GM18499 (cell line): ENCODE measurements at regions not wholly inside any gene's neighbourhood (a gene's known extent, or its start where the extent isn't known, plus 50 kb on each side); places are given as distances from the start of the nearest gene placed in this dataset.

ENCODE experiments used
- ATAC-seq: cut with Tn5 transposase; IDR thresholded peaks from one replicate; pipeline ENCODE4 v1.9.1; 2021; ENCODE audit warnings: moderate number of reproducible peaks; ENCODE audit not compliant: insufficient read depth, unreplicated experiment

DNA sequence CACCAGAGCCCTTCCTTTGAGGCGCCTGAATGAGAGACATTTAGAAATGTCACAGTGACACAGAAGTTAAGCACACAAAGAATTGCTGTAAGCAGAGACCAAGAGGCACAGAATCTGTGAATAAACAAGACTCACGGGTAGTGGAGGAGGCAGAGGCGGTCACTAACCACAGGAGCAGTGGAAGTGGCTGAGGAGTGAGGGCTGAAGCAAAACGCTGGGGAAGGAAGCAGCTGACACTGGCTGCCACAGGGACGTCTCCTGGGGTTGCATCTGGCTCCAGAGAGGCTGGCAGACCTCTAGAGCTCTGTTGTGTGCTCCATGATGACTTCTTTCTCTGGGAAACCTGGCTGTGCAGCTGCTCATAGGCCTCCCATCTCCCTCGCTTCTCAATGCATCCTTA lies 65.0 kb upstream of the SLC2A12 start:
- no peak for ATAC-seq

DNA sequence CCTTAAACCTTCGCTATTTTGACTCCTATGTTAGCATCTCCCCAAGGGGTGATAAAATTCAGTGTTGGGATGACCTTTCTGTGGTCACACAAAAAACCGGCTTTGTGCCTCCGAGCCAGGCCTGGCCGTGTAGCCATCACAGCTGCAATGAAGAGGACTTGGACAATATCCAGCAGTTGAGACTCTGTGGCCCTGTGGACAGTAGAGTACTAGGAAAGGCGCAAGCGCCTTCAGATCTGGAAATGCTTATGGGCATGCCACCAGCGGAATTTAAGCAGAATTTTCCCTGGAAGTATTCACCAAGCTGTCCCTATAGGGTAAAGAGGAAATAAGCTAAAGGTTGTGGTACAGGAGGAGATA lies 63.3 kb upstream of the SLC2A12 start:
- no peak for ATAC-seq

DNA sequence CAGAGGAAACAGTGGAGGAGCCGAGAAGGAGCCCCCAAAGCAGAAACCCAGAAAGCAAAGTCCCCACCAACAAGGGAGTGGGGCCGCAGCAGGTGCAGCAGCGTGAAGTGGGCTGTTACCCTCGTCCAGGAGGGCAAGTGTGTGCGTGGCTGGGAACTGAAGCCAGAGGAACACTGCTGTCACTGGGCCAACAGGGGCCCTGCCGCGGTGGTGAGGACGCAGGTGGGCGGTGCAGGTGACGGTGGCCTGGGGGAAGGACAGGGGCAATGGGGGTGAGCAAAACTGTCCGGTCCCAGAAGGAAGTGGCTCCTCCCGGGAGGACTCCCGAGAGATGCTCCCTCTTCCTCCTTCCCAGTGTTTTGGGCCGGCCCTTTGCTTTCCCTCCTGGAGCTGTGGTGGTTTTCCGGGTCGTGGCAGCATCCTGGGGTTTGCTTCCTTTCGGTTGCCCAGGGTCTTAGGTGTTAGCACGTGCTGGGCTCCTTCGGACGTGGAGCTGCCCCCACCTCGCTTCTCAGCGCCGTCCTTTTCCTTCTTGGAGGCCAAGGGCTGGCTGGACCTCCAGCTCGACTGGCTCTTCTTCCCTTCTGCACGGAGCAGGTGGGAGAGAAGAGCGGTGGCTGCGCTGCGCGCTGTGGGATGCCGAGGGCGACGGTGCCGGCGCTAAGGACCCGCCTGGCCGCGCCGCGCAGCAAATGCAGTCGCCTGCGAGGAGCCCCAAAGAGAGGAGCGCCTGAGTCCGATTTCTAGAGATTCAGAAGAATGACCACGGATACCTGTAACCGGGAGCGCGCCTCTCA lies 62.7 kb upstream of the SLC2A12 start:
- no peak for ATAC-seq

DNA sequence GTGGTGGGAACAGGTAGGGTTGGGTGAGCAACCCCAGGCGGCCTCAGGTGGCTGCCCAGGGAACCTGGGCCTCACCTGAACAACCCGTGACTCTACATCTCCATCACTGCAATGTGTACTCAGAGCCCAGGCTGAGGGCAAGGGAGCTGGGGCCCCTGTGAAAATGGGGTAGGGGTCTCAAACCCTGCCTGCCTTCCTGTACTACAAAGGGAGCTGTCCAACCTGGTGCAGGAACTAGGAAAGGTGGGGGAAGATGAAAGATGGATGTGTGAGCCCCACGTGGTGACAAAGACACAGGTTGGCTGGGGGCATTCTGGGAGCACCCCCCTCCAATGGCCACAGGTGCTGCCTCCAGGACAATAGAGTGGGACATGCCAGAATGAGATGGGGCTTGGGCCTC lies 62.1 kb upstream of the SLC2A12 start:
- no peak for ATAC-seq

- ATAC-seq, result no peak
Measured at GRCh38 chr6:134111726-134112125, 59.3 kb upstream of the SLC2A12 start.

- ATAC-seq, result peak; percentile 70
Measured at GRCh38 chr6:134111062-134111677, 58.7 kb upstream of the SLC2A12 start.

DNA sequence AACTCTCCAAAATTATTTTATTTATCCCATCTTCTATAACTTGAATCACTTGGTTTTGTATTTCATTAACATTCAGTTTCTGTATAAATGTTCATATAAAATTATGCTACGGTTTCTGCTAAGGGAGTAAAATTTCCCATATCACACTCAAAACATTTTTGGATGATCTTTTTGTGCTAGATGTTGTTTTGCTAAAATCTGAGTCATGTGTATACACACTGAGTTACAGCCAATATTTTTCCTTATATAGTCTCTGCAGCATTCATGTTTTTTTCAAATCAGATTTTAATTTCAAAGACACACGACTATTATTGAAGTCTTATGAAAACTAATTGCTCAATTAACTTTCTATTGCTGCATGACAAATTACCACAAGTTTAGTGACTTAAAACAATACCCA lies 54.3 kb upstream of the SLC2A12 start:
- no peak for ATAC-seq

DNA sequence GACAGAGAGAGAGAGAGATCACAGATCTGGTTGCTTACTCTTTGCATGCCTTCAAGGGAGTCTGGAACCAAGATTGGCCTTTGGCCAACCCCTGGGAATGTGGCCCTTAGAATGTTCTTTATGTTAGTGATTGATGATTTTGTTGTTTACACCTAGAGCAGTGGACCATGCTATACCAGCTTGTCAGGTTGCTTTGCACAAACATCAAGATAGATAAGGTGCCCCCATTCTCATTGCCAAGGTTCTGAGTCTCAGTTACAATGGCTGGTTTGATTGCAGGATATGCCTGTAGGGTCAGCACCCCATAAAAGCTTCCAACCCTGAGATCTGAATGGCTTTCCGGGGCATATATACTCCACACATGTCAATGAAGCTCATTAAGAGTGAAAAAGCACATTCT lies 53.5 kb upstream of the SLC2A12 start:
- ATAC-seq, result no peak

GRCh38 chr6:134103006-134103405 lies 50.6 kb upstream of the SLC2A12 start:
- no peak for ATAC-seq
